ENCODE measurements at regions not wholly inside any gene's neighbourhood (a gene's known extent, or its start where the extent isn't known, plus 50 kb on each side); places are given as distances from the start of the nearest gene placed in this dataset.

DNA sequence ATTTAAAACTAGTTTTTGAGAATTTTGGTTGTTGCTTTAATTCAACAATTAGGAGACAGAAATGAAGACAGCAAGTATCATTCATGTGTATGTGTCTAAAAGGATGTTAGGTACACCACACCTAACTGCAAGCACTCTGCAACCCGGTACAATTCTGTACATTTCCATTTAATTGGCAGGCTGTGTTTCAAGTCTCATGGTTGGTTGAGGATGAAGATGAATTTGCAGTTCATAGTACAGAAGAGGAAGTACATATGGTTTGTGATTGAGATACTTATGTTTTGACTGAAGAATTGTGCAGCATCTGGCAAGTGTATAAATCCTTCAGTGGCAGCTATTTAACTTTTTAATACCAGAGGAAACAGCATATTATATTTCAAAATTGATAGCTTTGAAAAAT is 628.7 kb upstream of the ZNF608 start:
- WGBS (ENCODE audit: insufficient coverage) = no CpG with 5 or more reads among the region's 1 CpG
- Histone ChIP-seq H3K36me3 (ENCODE audit: control insufficient read depth, insufficient read depth, low read length) (no peaks in the 10 kb centered on the region), H3K9me3 (replicated peaks; ENCODE audit: control insufficient read depth, low read depth, low read length) (no peaks in the 10 kb centered on the region), H3K4me1 (ENCODE audit: control insufficient read depth, insufficient read depth, low read length) (no peaks in the 10 kb centered on the region), H3K4me3 (ENCODE audit: low read length) (no peak overlapping the region), H3K27ac (ENCODE audit: low read length) (no peak overlapping the region), H3K27me3 (ENCODE audit: control insufficient read depth, insufficient read depth, low read length) (no peaks in the 10 kb centered on the region)
- DNase-seq = no peak

- no peak overlapping the region for H3K4me3 ChIP-seq (ENCODE audit: low read length)
- no peaks in the 10 kb centered on the region for H3K27me3 ChIP-seq (ENCODE audit: control insufficient read depth, insufficient read depth, low read length)
- no peak for DNase-seq
- WGBS (ENCODE audit: insufficient coverage) = 92% methylated on average over 2 of the region's 12 CpGs
- no peaks in the 10 kb centered on the region for H3K4me1 ChIP-seq (ENCODE audit: control insufficient read depth, insufficient read depth, low read length)
- no peak overlapping the region for H3K27ac ChIP-seq (ENCODE audit: low read length)
- H3K36me3 ChIP-seq (ENCODE audit: control insufficient read depth, insufficient read depth, low read length) = no peaks in the 10 kb centered on the region
- no peaks in the 10 kb centered on the region for H3K9me3 ChIP-seq (replicated peaks; ENCODE audit: control insufficient read depth, low read depth, low read length)
These were observed 629.7 kb upstream of the ZNF608 start for GRCh38 chr5:125376059-125376641.

DNA sequence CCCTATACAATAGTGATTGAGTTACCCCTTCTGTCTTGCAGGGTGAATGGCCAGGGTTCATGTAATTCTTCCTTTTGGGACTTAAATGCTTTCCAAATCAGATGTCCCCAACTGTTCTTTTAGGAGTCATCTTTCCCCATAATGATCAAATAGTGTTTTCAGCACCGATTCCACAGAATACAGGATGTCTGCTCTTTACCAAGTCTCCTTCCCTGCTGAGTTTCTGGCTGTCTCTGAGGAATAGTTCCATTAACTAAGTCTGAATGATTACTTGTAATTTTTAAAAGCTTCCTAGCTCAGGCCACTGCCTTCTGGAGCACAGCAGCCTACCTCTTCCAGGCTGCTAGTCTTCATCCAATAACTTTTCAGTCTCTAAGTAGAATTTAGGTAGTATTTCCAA is 630.7 kb upstream of the ZNF608 start:
- no peaks in the 10 kb centered on the region for H3K9me3 ChIP-seq (replicated peaks; ENCODE audit: control insufficient read depth, low read depth, low read length)
- WGBS (ENCODE audit: insufficient coverage) = no CpG with 5 or more reads among the region's 1 CpG
- no peak overlapping the region for H3K27ac ChIP-seq (ENCODE audit: low read length)
- DNase-seq = peak; percentile 62
- no peaks in the 10 kb centered on the region for H3K36me3 ChIP-seq (ENCODE audit: control insufficient read depth, insufficient read depth, low read length)
- no peak overlapping the region for H3K4me3 ChIP-seq (ENCODE audit: low read length)
- H3K4me1 ChIP-seq (ENCODE audit: control insufficient read depth, insufficient read depth, low read length) = no peaks in the 10 kb centered on the region
- H3K27me3 ChIP-seq (ENCODE audit: control insufficient read depth, insufficient read depth, low read length) = no peaks in the 10 kb centered on the region

- WGBS (ENCODE audit: insufficient coverage) = 91% methylated on average over 1 of the region's 6 CpGs
- DNase-seq = no peak
- no peak overlapping the region for H3K4me3 ChIP-seq (ENCODE audit: low read length)
These were observed 634.9 kb upstream of the ZNF608 start for GRCh38 chr5:125381290-125381689.

GRCh38 chr5:125384071-125384470 is 637.6 kb upstream of the ZNF608 start:
- Histone ChIP-seq H3K36me3 (ENCODE audit: control insufficient read depth, insufficient read depth, low read length) (no peaks in the 10 kb centered on the region), H3K27ac (ENCODE audit: low read length) (no peak overlapping the region), H3K9me3 (replicated peaks; ENCODE audit: control insufficient read depth, low read depth, low read length) (no peaks in the 10 kb centered on the region), H3K4me1 (ENCODE audit: control insufficient read depth, insufficient read depth, low read length) (no peaks in the 10 kb centered on the region), H3K27me3 (ENCODE audit: control insufficient read depth, insufficient read depth, low read length) (no peaks in the 10 kb centered on the region), H3K4me3 (ENCODE audit: low read length) (no peak overlapping the region)
- WGBS (ENCODE audit: insufficient coverage) = no CpG with 5 or more reads among the region's 1 CpG
- DNase-seq = no peak

More at GRCh38 chr5:125381290-125381689, 634.9 kb upstream of the ZNF608 start:
- Histone ChIP-seq H3K36me3 (ENCODE audit: control insufficient read depth, insufficient read depth, low read length) (no peaks in the 10 kb centered on the region), H3K9me3 (replicated peaks; ENCODE audit: control insufficient read depth, low read depth, low read length) (no peaks in the 10 kb centered on the region), H3K4me1 (ENCODE audit: control insufficient read depth, insufficient read depth, low read length) (no peaks in the 10 kb centered on the region), H3K27ac (ENCODE audit: low read length) (no peak overlapping the region), H3K27me3 (ENCODE audit: control insufficient read depth, insufficient read depth, low read length) (no peaks in the 10 kb centered on the region)

DNA sequence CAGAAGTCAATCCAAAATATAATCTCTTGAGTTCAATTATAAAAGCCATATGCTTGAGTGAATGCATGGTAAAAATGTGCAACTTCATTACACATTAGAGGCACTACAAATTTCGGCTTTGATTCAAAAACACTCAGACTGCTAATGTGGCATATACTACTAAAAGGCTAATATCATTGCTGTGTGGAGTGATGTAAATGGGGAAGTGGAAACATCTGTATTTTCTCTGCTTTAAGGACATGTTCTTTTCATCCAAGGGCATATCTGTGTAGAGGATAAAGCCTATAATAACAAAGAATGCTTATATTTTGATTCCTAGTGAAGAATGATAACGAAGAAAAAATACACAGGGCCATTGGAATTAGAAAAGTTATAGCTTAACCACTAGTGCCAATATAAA is 643.9 kb upstream of the ZNF608 start:
- no peak overlapping the region for H3K4me3 ChIP-seq (ENCODE audit: low read length)
- H3K27ac ChIP-seq (ENCODE audit: low read length) = no peak overlapping the region
- no CpG with 5 or more reads among the region's 2 CpGs for WGBS (ENCODE audit: insufficient coverage)
- no peaks in the 10 kb centered on the region for H3K9me3 ChIP-seq (replicated peaks; ENCODE audit: control insufficient read depth, low read depth, low read length)
- DNase-seq = peak; percentile 19
- H3K36me3 ChIP-seq (ENCODE audit: control insufficient read depth, insufficient read depth, low read length) = no peaks in the 10 kb centered on the region
- H3K4me1 ChIP-seq (ENCODE audit: control insufficient read depth, insufficient read depth, low read length) = no peaks in the 10 kb centered on the region
- no peaks in the 10 kb centered on the region for H3K27me3 ChIP-seq (ENCODE audit: control insufficient read depth, insufficient read depth, low read length)

- Histone ChIP-seq H3K36me3 (ENCODE audit: control insufficient read depth, insufficient read depth, low read length) (no peaks in the 10 kb centered on the region), H3K4me3 (ENCODE audit: low read length) (no peak overlapping the region), H3K27ac (ENCODE audit: low read length) (no peak overlapping the region), H3K27me3 (ENCODE audit: control insufficient read depth, insufficient read depth, low read length) (no peaks in the 10 kb centered on the region), H3K4me1 (ENCODE audit: control insufficient read depth, insufficient read depth, low read length) (no peaks in the 10 kb centered on the region), H3K9me3 (replicated peaks; ENCODE audit: control insufficient read depth, low read depth, low read length) (no peaks in the 10 kb centered on the region)
- DNase-seq = no peak
These were observed 646.9 kb upstream of the ZNF608 start for GRCh38 chr5:125393221-125393815.

GRCh38 chr5:125394661-125395280 is 648.3 kb upstream of the ZNF608 start:
- Histone ChIP-seq H3K27ac (ENCODE audit: low read length) (no peak overlapping the region), H3K9me3 (replicated peaks; ENCODE audit: control insufficient read depth, low read depth, low read length) (no peaks in the 10 kb centered on the region), H3K4me3 (ENCODE audit: low read length) (no peak overlapping the region), H3K36me3 (ENCODE audit: control insufficient read depth, insufficient read depth, low read length) (no peaks in the 10 kb centered on the region), H3K27me3 (ENCODE audit: control insufficient read depth, insufficient read depth, low read length) (no peaks in the 10 kb centered on the region), H3K4me1 (ENCODE audit: control insufficient read depth, insufficient read depth, low read length) (no peaks in the 10 kb centered on the region)
- DNase-seq = no peak
- 100% methylated on average over 1 of the region's 1 CpG for WGBS (ENCODE audit: insufficient coverage)

DNA sequence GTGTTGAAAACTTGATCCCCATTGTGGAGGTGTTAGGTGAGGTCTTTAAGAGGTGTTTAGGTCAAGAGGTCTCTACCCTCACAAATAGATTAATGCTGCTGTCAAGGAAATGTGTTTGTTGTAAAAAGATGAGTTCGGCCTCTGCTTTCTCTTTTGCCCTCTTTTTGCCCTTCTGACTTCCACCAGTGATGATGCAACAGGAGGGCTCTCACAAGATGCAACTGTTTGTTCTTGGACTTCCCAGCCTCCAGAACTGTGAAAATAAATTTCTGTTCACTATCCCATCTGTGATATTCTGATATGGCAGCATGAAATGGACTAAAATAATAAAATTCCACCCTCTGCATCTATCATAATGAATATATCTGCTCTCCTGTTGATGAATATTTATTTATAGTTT is 650.0 kb upstream of the ZNF608 start:
- no peak overlapping the region for H3K4me3 ChIP-seq (ENCODE audit: low read length)
- no peaks in the 10 kb centered on the region for H3K36me3 ChIP-seq (ENCODE audit: control insufficient read depth, insufficient read depth, low read length)
- H3K9me3 ChIP-seq (replicated peaks; ENCODE audit: control insufficient read depth, low read depth, low read length) = no peaks in the 10 kb centered on the region
- no peak for DNase-seq
- H3K27ac ChIP-seq (ENCODE audit: low read length) = no peak overlapping the region
- no peaks in the 10 kb centered on the region for H3K4me1 ChIP-seq (ENCODE audit: control insufficient read depth, insufficient read depth, low read length)
- H3K27me3 ChIP-seq (ENCODE audit: control insufficient read depth, insufficient read depth, low read length) = no peaks in the 10 kb centered on the region
- WGBS (ENCODE audit: insufficient coverage) = no CpG with 5 or more reads among the region's 1 CpG

DNA sequence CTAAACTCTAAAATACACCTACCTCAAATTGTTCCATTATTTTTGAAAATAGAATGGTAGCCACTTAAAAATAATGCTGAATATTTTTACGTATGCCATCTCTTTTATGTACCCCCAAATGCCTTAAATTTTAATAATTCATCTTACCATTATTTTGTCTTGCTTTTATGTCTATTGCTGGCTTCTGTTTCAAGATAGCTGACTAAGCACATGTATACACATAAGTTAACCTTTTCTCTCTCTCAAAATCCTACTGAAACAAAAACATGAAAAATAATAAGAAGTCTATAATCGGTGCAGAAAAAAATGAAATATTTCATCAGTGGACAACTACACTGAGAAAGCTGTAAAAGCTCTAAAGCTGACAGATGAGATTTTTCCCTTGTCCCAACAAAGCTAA is 652.0 kb upstream of the ZNF608 start:
- no CpG with 5 or more reads among the region's 2 CpGs for WGBS (ENCODE audit: insufficient coverage)
- H3K4me1 ChIP-seq (ENCODE audit: control insufficient read depth, insufficient read depth, low read length) = no peaks in the 10 kb centered on the region
- H3K9me3 ChIP-seq (replicated peaks; ENCODE audit: control insufficient read depth, low read depth, low read length) = no peaks in the 10 kb centered on the region
- DNase-seq = no peak
- H3K4me3 ChIP-seq (ENCODE audit: low read length) = no peak overlapping the region
- H3K27me3 ChIP-seq (ENCODE audit: control insufficient read depth, insufficient read depth, low read length) = no peaks in the 10 kb centered on the region
- no peak overlapping the region for H3K27ac ChIP-seq (ENCODE audit: low read length)
- no peaks in the 10 kb centered on the region for H3K36me3 ChIP-seq (ENCODE audit: control insufficient read depth, insufficient read depth, low read length)
